B cell (primary cell): ENCODE measurements at regions not wholly inside any gene's neighbourhood (a gene's known extent, or its start where the extent isn't known, plus 50 kb on each side); places are given as distances from the start of the nearest gene placed in this dataset.

Experiments
- CTCF ChIP-seq: fragments of 200-600 bp; IDR thresholded peaks from one replicate; pipeline ENCODE4 v1.8.0; 2022; ENCODE audit warnings: antibody characterized with exemption, mild to moderate bottlenecking
- EZH2 ChIP-seq: IDR thresholded peaks from 2 replicates; pipeline ENCODE4 v1.6.1; 2012; ENCODE audit warnings: borderline replicate concordance, low read depth, mild to moderate bottlenecking, moderate library complexity, low read length; ENCODE audit not compliant: insufficient read depth, poor library complexity, severe bottlenecking

- TF ChIP-seq CTCF = no peak
- TF ChIP-seq EZH2 = no peak
Observed at GRCh38 chr14:38873941-38874612, 229.0 kb downstream of the SEC23A start.
